ENCODE measurements at regions not wholly inside any gene's neighbourhood (a gene's known extent, or its start where the extent isn't known, plus 50 kb on each side); places are given as distances from the start of the nearest gene placed in this dataset.

- TF ChIP-seq THAP7 (CRISPR knock-in tag; IDR thresholded peaks at IDR 0.05) (no peak), ZNF629 (CRISPR knock-in tag; conservative IDR thresholded peaks at IDR 0.05) (no peak), PHF8 (CRISPR knock-in tag; IDR thresholded peaks at IDR 0.05) (no peak), ZNF121 (CRISPR knock-in tag; IDR thresholded peaks at IDR 0.05) (no peak), SKIL (CRISPR knock-in tag; IDR thresholded peaks at IDR 0.05; ENCODE audit: borderline replicate concordance) (no peak), UBTF (CRISPR knock-in tag; IDR thresholded peaks at IDR 0.05) (no peak), HNRNPK (IDR thresholded peaks at IDR 0.05; ENCODE audit: low read depth, low read length, poor library complexity, severe bottlenecking) (no peak), CCAR2 (optimal IDR thresholded peaks at IDR 0.05; ENCODE audit: low read depth, low read length) (no peak)
Measured at GRCh38 chr15:36291501-36291900, 287.9 kb upstream of the CDIN1 start.

Measured in HepG2 (cell line).